ENCODE measurements at regions not wholly inside any gene's neighbourhood (a gene's known extent, or its start where the extent isn't known, plus 50 kb on each side); places are given as distances from the start of the nearest gene placed in this dataset.

DNA sequence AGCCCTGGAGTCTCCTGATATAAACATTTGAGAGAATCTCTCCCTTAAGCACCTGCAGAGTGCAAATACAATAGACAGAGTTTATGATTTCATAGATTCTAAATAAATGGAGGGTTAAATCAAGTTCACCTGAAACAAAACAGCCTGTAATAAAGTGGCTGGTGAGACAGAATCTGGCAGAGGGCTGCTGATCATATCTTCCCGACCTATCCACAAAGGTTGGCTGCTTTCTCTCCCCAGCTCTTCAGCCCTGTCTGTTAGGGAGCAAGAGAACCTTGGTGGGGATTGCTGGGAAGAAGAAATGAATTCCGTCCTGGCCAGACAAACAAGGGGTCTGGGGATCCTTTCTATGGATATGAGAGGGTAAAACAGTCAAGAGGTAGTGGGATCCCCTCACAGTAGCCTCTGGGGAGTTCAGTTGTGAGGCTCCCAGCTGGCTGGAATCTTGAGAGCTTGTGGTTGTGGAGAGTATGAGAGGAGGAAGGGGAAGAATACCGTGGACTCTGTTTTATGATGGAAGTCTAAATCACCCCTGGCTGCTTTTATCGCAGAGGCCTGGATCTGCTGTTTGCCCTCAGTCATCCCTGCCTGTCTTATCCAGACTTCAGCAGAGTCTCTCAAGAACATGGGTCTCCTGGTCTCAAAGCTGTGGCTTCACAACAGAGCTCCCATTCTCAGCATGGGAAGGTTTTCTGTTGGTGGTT is 451.3 kb downstream of the NTRK3 start:
- no peak overlapping the region for H3K4me3 ChIP-seq (ENCODE audit: control insufficient read depth, low read depth, low read length)
- TF ChIP-seq, protein P1, sequence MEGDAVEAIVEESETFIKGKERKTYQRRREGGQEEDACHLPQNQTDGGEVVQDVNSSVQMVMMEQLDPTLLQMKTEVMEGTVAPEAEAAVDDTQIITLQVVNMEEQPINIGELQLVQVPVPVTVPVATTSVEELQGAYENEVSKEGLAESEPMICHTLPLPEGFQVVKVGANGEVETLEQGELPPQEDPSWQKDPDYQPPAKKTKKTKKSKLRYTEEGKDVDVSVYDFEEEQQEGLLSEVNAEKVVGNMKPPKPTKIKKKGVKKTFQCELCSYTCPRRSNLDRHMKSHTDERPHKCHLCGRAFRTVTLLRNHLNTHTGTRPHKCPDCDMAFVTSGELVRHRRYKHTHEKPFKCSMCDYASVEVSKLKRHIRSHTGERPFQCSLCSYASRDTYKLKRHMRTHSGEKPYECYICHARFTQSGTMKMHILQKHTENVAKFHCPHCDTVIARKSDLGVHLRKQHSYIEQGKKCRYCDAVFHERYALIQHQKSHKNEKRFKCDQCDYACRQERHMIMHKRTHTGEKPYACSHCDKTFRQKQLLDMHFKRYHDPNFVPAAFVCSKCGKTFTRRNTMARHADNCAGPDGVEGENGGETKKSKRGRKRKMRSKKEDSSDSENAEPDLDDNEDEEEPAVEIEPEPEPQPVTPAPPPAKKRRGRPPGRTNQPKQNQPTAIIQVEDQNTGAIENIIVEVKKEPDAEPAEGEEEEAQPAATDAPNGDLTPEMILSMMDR (conservative IDR thresholded peaks at IDR 0.05; ENCODE audit: control insufficient read depth, insufficient read depth, low read depth, low read length): no peak
- DNase-seq (ENCODE audit: low read depth): no peak

DNA sequence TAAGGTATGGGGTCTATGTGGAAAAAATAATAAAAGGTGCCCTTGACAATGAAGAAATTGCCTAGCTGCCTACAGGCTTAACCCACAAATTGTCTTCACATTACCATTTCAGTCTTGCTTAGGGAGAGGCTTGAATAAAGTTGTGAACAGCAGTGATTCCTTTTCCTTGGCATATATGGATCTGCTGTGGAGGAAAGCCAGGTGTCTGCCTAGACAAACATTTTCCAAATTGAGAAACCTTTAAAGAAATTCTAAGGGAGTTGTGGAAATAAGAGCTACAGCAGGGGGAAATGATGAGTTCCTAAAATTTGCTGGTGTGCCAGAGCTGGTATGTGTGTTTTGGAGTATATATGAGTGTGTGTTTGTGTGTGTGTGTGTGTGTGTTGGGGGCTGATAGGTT is 452.1 kb downstream of the NTRK3 start:
- H3K4me3 ChIP-seq (ENCODE audit: control insufficient read depth, low read depth, low read length): no peak overlapping the region
- TF ChIP-seq, protein P1 (conservative IDR thresholded peaks at IDR 0.05; ENCODE audit: control insufficient read depth, insufficient read depth, low read depth, low read length): no peak
- no peak for DNase-seq (ENCODE audit: low read depth)

DNA sequence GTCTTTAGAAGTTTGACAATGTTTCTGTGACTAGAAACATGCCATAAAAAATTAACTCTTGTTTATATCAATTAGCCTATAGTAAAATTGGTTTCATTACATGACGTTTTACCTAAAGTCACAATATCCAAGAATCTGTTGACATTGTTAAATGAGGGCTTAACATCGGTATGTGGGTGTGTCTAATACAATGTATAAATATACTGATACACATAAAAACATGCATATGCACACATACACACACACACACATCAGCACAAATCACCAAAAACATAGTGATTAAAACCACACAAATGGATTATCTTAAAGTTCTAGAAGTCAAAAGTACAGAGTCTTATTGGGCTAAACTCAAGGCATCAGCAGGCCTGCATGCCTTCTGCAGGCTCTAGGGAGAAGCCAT is 456.7 kb downstream of the NTRK3 start:
- DNase-seq (ENCODE audit: low read depth): no peak
- H3K4me3 ChIP-seq (ENCODE audit: control insufficient read depth, low read depth, low read length): no peak overlapping the region
- TF ChIP-seq, protein P1 (conservative IDR thresholded peaks at IDR 0.05; ENCODE audit: control insufficient read depth, insufficient read depth, low read depth, low read length): no peak

DNA sequence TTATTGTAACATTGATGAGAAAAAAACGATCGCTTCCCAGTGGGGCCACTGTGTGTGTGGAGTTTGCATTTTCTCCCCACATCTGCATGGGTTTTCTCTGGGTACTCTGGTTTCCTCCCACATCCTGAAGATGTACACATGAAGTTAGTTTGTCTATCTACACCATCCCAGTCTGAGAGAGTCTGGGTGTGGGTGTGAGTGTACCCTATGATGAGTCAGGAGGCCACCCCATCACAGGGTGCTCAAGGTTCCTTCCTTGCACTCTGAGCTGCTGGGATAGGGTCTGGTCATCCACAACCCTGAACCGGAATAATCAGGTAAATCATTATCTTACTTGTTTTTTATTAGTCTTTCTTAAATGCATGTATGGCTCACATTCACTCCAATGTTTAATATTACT is 457.1 kb downstream of the NTRK3 start:
- DNase-seq (ENCODE audit: low read depth): no peak
- TF ChIP-seq, protein P1 (conservative IDR thresholded peaks at IDR 0.05; ENCODE audit: control insufficient read depth, insufficient read depth, low read depth, low read length): no peak
- H3K4me3 ChIP-seq (ENCODE audit: control insufficient read depth, low read depth, low read length): no peak overlapping the region

DNA sequence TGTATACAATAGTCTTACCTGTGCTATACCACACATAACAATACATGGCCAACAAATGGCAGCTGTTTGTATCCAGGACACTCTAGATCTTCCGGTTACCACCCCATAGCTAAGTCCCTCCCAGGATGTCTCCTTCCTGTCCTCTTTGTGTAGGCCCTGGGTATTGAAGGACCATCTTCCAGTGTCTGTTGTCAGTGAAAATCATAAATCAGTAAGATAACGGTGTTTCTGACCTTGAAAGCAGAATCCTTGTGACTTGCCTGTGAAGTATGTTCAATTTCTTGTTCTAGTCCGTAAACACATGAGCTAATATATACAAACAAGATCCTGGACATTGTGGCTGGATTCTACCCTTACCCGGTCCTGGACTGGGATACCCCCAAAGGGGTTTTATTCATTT is 462.8 kb downstream of the NTRK3 start:
- DNase-seq (ENCODE audit: low read depth): no peak
- TF ChIP-seq, protein P1 (conservative IDR thresholded peaks at IDR 0.05; ENCODE audit: control insufficient read depth, insufficient read depth, low read depth, low read length): no peak
- H3K4me3 ChIP-seq (ENCODE audit: control insufficient read depth, low read depth, low read length): no peak overlapping the region

DNA sequence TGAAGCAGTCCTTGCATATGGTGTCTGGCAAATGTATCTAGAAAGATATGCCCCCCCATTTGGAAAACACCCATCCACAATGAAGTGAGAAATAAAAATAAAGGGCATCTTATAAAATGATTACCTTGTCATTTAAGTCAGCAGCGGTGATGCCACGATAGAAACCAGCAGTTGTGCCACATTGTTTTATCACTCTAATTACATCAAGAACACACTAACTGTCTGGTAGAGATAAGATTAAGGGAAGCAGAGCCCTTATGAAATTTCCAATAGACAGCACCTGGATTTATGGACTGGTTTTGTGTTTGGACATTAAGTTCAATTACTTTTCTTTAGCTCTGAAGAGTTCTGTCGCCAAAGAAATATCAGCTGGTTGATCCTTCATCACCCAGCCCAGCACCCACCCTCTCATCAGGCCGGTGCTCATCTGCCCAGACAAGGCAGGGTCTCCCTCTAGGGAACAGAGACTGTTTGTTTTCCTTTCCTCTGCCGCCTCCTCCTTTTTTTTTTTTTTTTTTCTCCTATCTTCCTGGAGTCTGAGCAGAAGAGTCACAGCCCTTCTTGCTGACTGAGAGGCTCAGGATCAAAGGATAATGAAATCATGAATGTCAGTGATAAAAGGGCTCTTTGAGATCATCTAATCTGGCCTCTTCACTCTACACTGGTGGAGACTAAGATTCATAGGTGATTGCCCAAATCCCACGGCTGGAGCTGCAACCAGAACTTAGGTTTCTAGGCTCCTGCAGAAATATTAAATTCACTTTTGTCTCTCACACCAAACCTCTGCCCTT is 464.1 kb downstream of the NTRK3 start:
- TF ChIP-seq, protein P1 (conservative IDR thresholded peaks at IDR 0.05; ENCODE audit: control insufficient read depth, insufficient read depth, low read depth, low read length): no peak
- no peak for DNase-seq (ENCODE audit: low read depth)
- H3K4me3 ChIP-seq (ENCODE audit: control insufficient read depth, low read depth, low read length): no peak overlapping the region
